Liver (tissue), 7 donors: ENCODE measurements at regions not wholly inside any gene's neighbourhood (a gene's known extent, or its start where the extent isn't known, plus 50 kb on each side); places are given as distances from the start of the nearest gene placed in this dataset.

Experiments
- DNase-seq: peaks from one replicate; pipeline ENCODE4 v3.0.0-alpha.2; 2017; ENCODE audit warnings: low spot score
- H3K27ac ChIP-seq, 2 donors: one replicate each; pipeline ENCODE4 v1.7.0; 2013; ENCODE audit warnings: inconsistent platforms in 2 of 2, low read length in 2 of 2, control low read depth in 1 of 2, low read depth in 1 of 2, mild to moderate bottlenecking in 1 of 2
- H3K27me3 ChIP-seq, 4 donors: one replicate each; pipeline versions ENCODE4 v1.6.1 to v1.7.0; 2013; ENCODE audit warnings: low read length in 3 of 4, inconsistent platforms in 1 of 4, mild to moderate bottlenecking in 1 of 4, moderate library complexity in 1 of 4; ENCODE audit not compliant: control insufficient read depth in 4 of 4, insufficient read depth in 4 of 4
- H3K36me3 ChIP-seq, 4 donors: one replicate each; pipeline versions ENCODE4 v1.6.1 to v1.7.0; 2013; ENCODE audit warnings: low read length in 3 of 4, mild to moderate bottlenecking in 3 of 4, low read depth in 1 of 4, moderate library complexity in 1 of 4; ENCODE audit not compliant: control insufficient read depth in 4 of 4, insufficient read depth in 3 of 4
- H3K4me1 ChIP-seq, 4 donors: one replicate each; pipeline versions ENCODE4 v1.6.1 to v1.7.0; 2013; ENCODE audit warnings: low read length in 3 of 4, mild to moderate bottlenecking in 3 of 4, moderate library complexity in 1 of 4; ENCODE audit not compliant: control insufficient read depth in 4 of 4, insufficient read depth in 4 of 4
- H3K4me3 ChIP-seq, 3 donors: one replicate each; pipeline versions ENCODE4 v1.6.1 to v1.7.0; 2013; ENCODE audit warnings: low read length in 3 of 3, control low read depth in 1 of 3, low read depth in 1 of 3, mild to moderate bottlenecking in 1 of 3
- H3K9ac ChIP-seq, 2 donors: one replicate each; pipeline ENCODE4 v1.7.0; 2013; ENCODE audit warnings: low read length in 2 of 2, mild to moderate bottlenecking in 2 of 2, moderate library complexity in 2 of 2, control low read depth in 1 of 2, low read depth in 1 of 2
- H3K9me3 ChIP-seq, 4 donors: one replicate each; pipeline versions ENCODE4 v1.6.1 to v1.7.0; 2013; ENCODE audit warnings: low read length in 3 of 4; ENCODE audit not compliant: control insufficient read depth in 4 of 4
- GABPA ChIP-seq, 2 donors: IDR thresholded peaks in 1 of 2; conservative IDR thresholded peaks in 1 of 2; 2 replicates each; pipeline ENCODE4 v1.6.1; 2016; ENCODE audit warnings: antibody characterized with exemption in 2 of 2, mild to moderate bottlenecking in 1 of 2, moderate library complexity in 1 of 2
- HNF4A ChIP-seq, 2 donors: conservative IDR thresholded peaks; 2 replicates each; pipeline ENCODE4 v1.6.1; 2016; ENCODE audit warnings: antibody characterized with exemption in 2 of 2, mild to moderate bottlenecking in 2 of 2
- HNF4G ChIP-seq: IDR thresholded peaks from 2 replicates; pipeline ENCODE4 v1.6.1; 2016; ENCODE audit warnings: antibody characterized with exemption
- JUND ChIP-seq, 2 donors: IDR thresholded peaks; 2 replicates each; pipeline ENCODE4 v1.6.1; 2016; ENCODE audit warnings: antibody characterized with exemption in 2 of 2
- NR2F2 ChIP-seq: IDR thresholded peaks from 2 replicates; pipeline ENCODE4 v1.6.1; 2016; ENCODE audit warnings: antibody characterized with exemption
- RAD21 ChIP-seq, 2 donors: IDR thresholded peaks; 2 replicates each; pipeline ENCODE4 v1.6.1; 2016; ENCODE audit warnings: antibody characterized with exemption in 2 of 2, mild to moderate bottlenecking in 2 of 2
- RXRA ChIP-seq, 2 donors: IDR thresholded peaks; 2 replicates each; pipeline ENCODE4 v1.6.1; 2017 to 2018; ENCODE audit warnings: antibody characterized with exemption in 2 of 2, mild to moderate bottlenecking in 1 of 2
- SP1 ChIP-seq: IDR thresholded peaks from 2 replicates; pipeline ENCODE4 v1.6.1; 2018; ENCODE audit warnings: antibody characterized with exemption, mild to moderate bottlenecking
- TAF1 ChIP-seq: conservative IDR thresholded peaks from 2 replicates; pipeline ENCODE4 v1.6.1; 2016; ENCODE audit warnings: antibody characterized with exemption, mild to moderate bottlenecking
- YY1 ChIP-seq: IDR thresholded peaks from 2 replicates; pipeline ENCODE4 v1.6.1; 2016; ENCODE audit warnings: antibody characterized with exemption, mild to moderate bottlenecking
- WGBS: extraction: QIAGEN DNeasy Blood & Tissue Kit; methylation state at CpG from one replicate; pipeline ENCODE4 v1.1.7; 2013; 5-methylcytosine and 5-hydroxymethylcytosine counted together
- TF ChIP-seq, protein P1 (sequence below): IDR thresholded peaks from 2 replicates; pipeline ENCODE4 v1.6.1; 2016; ENCODE audit warnings: antibody characterized with exemption
- TF ChIP-seq, protein P2 (sequence below): IDR thresholded peaks from 2 replicates; pipeline ENCODE4 v1.6.1; 2016; ENCODE audit warnings: antibody characterized with exemption, mild to moderate bottlenecking
- donor health status: healthy.
- donor health status: healthy.
- donor health status: healthy.
- donor health status: healthy.

- H3K36me3 ChIP-seq, result no peaks in the 10 kb centered on the region
- no peak overlapping the region for H3K9ac ChIP-seq
- H3K4me3 ChIP-seq, result no peak overlapping the region
- H3K9me3 ChIP-seq, result no peaks in the 10 kb centered on the region
- no peaks in the 10 kb centered on the region for H3K27me3 ChIP-seq
- 69% methylated on average over 2 of the region's 2 CpGs for WGBS
- DNase-seq, result no peak
- no peak for TF ChIP-seq JUND (IDR thresholded peaks at IDR 0.05)
- no peak for TF ChIP-seq HNF4G
- no peak for TF ChIP-seq HNF4A (conservative IDR thresholded peaks at IDR 0.05)
- TF ChIP-seq TAF1, result no peak
- TF ChIP-seq, protein P1, sequence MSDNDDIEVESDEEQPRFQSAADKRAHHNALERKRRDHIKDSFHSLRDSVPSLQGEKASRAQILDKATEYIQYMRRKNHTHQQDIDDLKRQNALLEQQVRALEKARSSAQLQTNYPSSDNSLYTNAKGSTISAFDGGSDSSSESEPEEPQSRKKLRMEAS, result no peak
- no peak for TF ChIP-seq SP1
- TF ChIP-seq RXRA (IDR thresholded peaks at IDR 0.05), result no peak
- TF ChIP-seq YY1, result no peak
- TF ChIP-seq NR2F2, result no peak
- TF ChIP-seq, protein P2, sequence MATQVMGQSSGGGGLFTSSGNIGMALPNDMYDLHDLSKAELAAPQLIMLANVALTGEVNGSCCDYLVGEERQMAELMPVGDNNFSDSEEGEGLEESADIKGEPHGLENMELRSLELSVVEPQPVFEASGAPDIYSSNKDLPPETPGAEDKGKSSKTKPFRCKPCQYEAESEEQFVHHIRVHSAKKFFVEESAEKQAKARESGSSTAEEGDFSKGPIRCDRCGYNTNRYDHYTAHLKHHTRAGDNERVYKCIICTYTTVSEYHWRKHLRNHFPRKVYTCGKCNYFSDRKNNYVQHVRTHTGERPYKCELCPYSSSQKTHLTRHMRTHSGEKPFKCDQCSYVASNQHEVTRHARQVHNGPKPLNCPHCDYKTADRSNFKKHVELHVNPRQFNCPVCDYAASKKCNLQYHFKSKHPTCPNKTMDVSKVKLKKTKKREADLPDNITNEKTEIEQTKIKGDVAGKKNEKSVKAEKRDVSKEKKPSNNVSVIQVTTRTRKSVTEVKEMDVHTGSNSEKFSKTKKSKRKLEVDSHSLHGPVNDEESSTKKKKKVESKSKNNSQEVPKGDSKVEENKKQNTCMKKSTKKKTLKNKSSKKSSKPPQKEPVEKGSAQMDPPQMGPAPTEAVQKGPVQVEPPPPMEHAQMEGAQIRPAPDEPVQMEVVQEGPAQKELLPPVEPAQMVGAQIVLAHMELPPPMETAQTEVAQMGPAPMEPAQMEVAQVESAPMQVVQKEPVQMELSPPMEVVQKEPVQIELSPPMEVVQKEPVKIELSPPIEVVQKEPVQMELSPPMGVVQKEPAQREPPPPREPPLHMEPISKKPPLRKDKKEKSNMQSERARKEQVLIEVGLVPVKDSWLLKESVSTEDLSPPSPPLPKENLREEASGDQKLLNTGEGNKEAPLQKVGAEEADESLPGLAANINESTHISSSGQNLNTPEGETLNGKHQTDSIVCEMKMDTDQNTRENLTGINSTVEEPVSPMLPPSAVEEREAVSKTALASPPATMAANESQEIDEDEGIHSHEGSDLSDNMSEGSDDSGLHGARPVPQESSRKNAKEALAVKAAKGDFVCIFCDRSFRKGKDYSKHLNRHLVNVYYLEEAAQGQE, result no peak
- peaks cover 0 to 2% (median 0%) of the 10 kb centered on the region in 4 donors for H3K4me1 ChIP-seq
- no peak overlapping the region for H3K27ac ChIP-seq
Measured at GRCh38 chr15:35663956-35664355, 118.0 kb upstream of the DPH6 start.

- no peaks in the 10 kb centered on the region for H3K27me3 ChIP-seq
- 84% methylated on average over 9 of the region's 9 CpGs for WGBS
- no peak for DNase-seq
- no peaks in the 10 kb centered on the region for H3K36me3 ChIP-seq
- H3K9ac ChIP-seq, result no peak overlapping the region
- no peak for TF ChIP-seq GABPA (IDR thresholded peaks at IDR 0.05 in 1 of 2, conservative IDR thresholded peaks at IDR 0.05 in 1 of 2)
- TF ChIP-seq, protein P2, result no peak
- TF ChIP-seq RAD21 (IDR thresholded peaks at IDR 0.05), result no peak
- TF ChIP-seq SP1, result no peak
- no peak overlapping the region for H3K27ac ChIP-seq
- H3K9me3 ChIP-seq, result no peaks in the 10 kb centered on the region
- H3K4me3 ChIP-seq, result no peak overlapping the region
- H3K4me1 ChIP-seq, result peaks cover 0 to 2% (median 0%) of the 10 kb centered on the region in 4 donors
Measured at GRCh38 chr15:35665896-35666536, 120.1 kb upstream of the DPH6 start.
